T-cell (primary cell): ENCODE measurements at regions not wholly inside any gene's neighbourhood (a gene's known extent, or its start where the extent isn't known, plus 50 kb on each side); places are given as distances from the start of the nearest gene placed in this dataset.
"Not testable (repeated sequence)": the region's sequence is repeated elsewhere in the genome, so short reads cannot be mapped to it uniquely, and the experiment has no call there.

Experiments
- ATAC-seq, 4 experiments: fragments of 200-7000 bp in 3 of 4; fragments of 150-1000 bp in 1 of 4; cut with Tn5 transposase; replicated peaks in 1 of 4; 1 replicate in 3 of 4; 2 replicates in 1 of 4; pipeline ENCODE4 v1.10.0; 2021; ENCODE audit warnings: moderate library complexity in 3 of 4, mild to moderate bottlenecking in 2 of 4, moderate number of reproducible peaks in 1 of 4
- CTCF ChIA-PET, 2 donors: fragments of 300-600 bp; sonication (Branson Sonifier 250); formaldehyde crosslinking; loops; one replicate each; lab custom pipeline; 2022; ENCODE audit warnings: antibody characterized with exemption in 2 of 2; lab: Charles Lee
- POLR2A ChIA-PET, 2 donors: fragments of 300-600 bp; sonication (Branson Sonifier 250); formaldehyde crosslinking; loops; one replicate each; lab custom pipeline; 2022; ENCODE audit warnings: antibody characterized with exemption in 2 of 2; lab: Charles Lee
- DNase-seq, 35 experiments: peaks; one replicate each; pipeline versions ENCODE4 v3.0.0 to v3.0.0-alpha.2; 2013 to 2023
- H3K27ac ChIP-seq: one replicate; pipeline ENCODE4 v1.5.1; 2013; ENCODE audit warnings: low read length
- H3K27me3 ChIP-seq, 2 experiments: replicated peaks in 1 of 2; 1 replicate in 1 of 2; 2 replicates in 1 of 2; pipeline versions ENCODE4 v1.6.1 to v1.7.0; 2013; ENCODE audit warnings: low read length in 1 of 2, mixed read lengths in 1 of 2; ENCODE audit not compliant: control insufficient read depth in 2 of 2, insufficient read depth in 2 of 2; ENCODE audit errors: extremely low read depth in 1 of 2
- H3K36me3 ChIP-seq, 2 donors: 1 replicate in 1 of 2; 2 replicates in 1 of 2; pipeline versions ENCODE4 v1.6.1 to v1.7.0; 2013; ENCODE audit warnings: low read length in 1 of 2; ENCODE audit not compliant: control insufficient read depth in 2 of 2, insufficient read depth in 1 of 2; ENCODE audit errors: extremely low read depth in 1 of 2
- H3K4me1 ChIP-seq, 2 experiments: 1 replicate in 1 of 2; 2 replicates in 1 of 2; pipeline versions ENCODE4 v1.6.1 to v1.7.0; 2013; ENCODE audit warnings: low read length in 2 of 2, mixed read lengths in 1 of 2; ENCODE audit not compliant: insufficient read depth in 2 of 2, control insufficient read depth in 1 of 2; ENCODE audit errors: extremely low read depth in 1 of 2
- H3K4me3 ChIP-seq, 2 donors: 1 replicate in 1 of 2; 2 replicates in 1 of 2; pipeline versions ENCODE4 v1.5.1 to v1.7.0; 2013; ENCODE audit warnings: mild to moderate bottlenecking in 2 of 2, low read length in 1 of 2, moderate library complexity in 1 of 2; ENCODE audit not compliant: control insufficient read depth in 1 of 2; ENCODE audit errors: extremely low read depth in 1 of 2
- H3K9me3 ChIP-seq: 2 replicates; pipeline ENCODE4 v1.7.0; 2013
- H3K27ac Mint-ChIP-seq, 2 donors: one replicate each; pipeline ENCODE4 v1.8.0; 2020 to 2021; ENCODE audit warnings: mild to moderate bottlenecking in 2 of 2, mixed read lengths in 2 of 2
- H3K27me3 Mint-ChIP-seq, 2 donors: one replicate each; pipeline ENCODE4 v1.8.0; 2021 to 2022; ENCODE audit warnings: mixed read lengths in 2 of 2
- H3K36me3 Mint-ChIP-seq: one replicate; pipeline ENCODE4 v1.8.0; 2021; ENCODE audit warnings: mixed read lengths
- H3K4me1 Mint-ChIP-seq, 3 donors: one replicate each; pipeline ENCODE4 v1.8.0; 2020 to 2022; ENCODE audit warnings: mixed read lengths in 3 of 3, mild to moderate bottlenecking in 1 of 3
- H3K4me3 Mint-ChIP-seq, 3 donors: one replicate each; pipeline ENCODE4 v1.8.0; 2020 to 2022; ENCODE audit warnings: mild to moderate bottlenecking in 3 of 3, mixed read lengths in 3 of 3, moderate library complexity in 3 of 3
- H3K9me3 Mint-ChIP-seq, 3 donors: one replicate each; pipeline ENCODE4 v1.8.0; 2020 to 2022; ENCODE audit warnings: mixed read lengths in 3 of 3
- WGBS: methylation state at CpG from one replicate; pipeline ENCODE4 v1.1.5; 2013; ENCODE audit warnings: missing lambda C conversion rate; ENCODE audit not compliant: insufficient coverage; 5-methylcytosine and 5-hydroxymethylcytosine counted together

GRCh38 chr14:27836386-27836785, 930.2 kb upstream of the FOXG1 start:
- no peaks in the 10 kb centered on the region for H3K27me3 Mint-ChIP-seq
- H3K27ac Mint-ChIP-seq = no peak overlapping the region
- no peaks in the 10 kb centered on the region for H3K9me3 ChIP-seq
- no peak overlapping the region for H3K4me3 ChIP-seq
- CTCF ChIA-PET = no interaction called here
- no peaks in the 10 kb centered on the region for H3K4me1 Mint-ChIP-seq
- no peaks in the 10 kb centered on the region for H3K36me3 ChIP-seq
- H3K27ac ChIP-seq = no peak overlapping the region
- H3K27me3 ChIP-seq = no peaks in the 10 kb centered on the region
- peaks cover 7 to 19% (median 12%) of the 10 kb centered on the region in 3 donors for H3K9me3 Mint-ChIP-seq
- no peaks in the 10 kb centered on the region for H3K36me3 Mint-ChIP-seq
- ATAC-seq (no peak), DNase-seq (no peak)
- POLR2A ChIA-PET = no interaction called here
- H3K4me1 ChIP-seq = no peaks in the 10 kb centered on the region
- H3K4me3 Mint-ChIP-seq = no peak overlapping the region

- no peak overlapping the region for H3K27ac ChIP-seq
- H3K27me3 ChIP-seq = no peaks in the 10 kb centered on the region
- Mint-ChIP-seq H3K4me3 (no peak overlapping the region), H3K9me3 (peaks cover 14 to 29% (median 15%) of the 10 kb centered on the region in 3 donors), H3K27ac (no peak overlapping the region), H3K36me3 (no peaks in the 10 kb centered on the region), H3K27me3 (no peaks in the 10 kb centered on the region), H3K4me1 (no peaks in the 10 kb centered on the region)
- no peaks in the 10 kb centered on the region for H3K36me3 ChIP-seq
- H3K4me3 ChIP-seq = no peak overlapping the region
- ChIA-PET CTCF (no interaction called here), POLR2A (no interaction called here)
- H3K9me3 ChIP-seq = no peaks in the 10 kb centered on the region
- no peak for DNase-seq
- H3K4me1 ChIP-seq = no peaks in the 10 kb centered on the region
- no peak for ATAC-seq
- 95% methylated on average over 32 of the region's 54 CpGs for WGBS
Observed at GRCh38 chr14:27845241-27845850, 921.2 kb upstream of the FOXG1 start.

GRCh38 chr14:27845902-27846301, 920.7 kb upstream of the FOXG1 start:
- no peaks in the 10 kb centered on the region for H3K27me3 Mint-ChIP-seq
- H3K9me3 ChIP-seq = no peaks in the 10 kb centered on the region
- DNase-seq = no peak
- no peaks in the 10 kb centered on the region for H3K36me3 ChIP-seq
- H3K36me3 Mint-ChIP-seq = no peaks in the 10 kb centered on the region
- H3K4me3 Mint-ChIP-seq = no peak overlapping the region
- ChIA-PET POLR2A (no interaction called here), CTCF (no interaction called here)
- no peak overlapping the region for H3K27ac Mint-ChIP-seq
- H3K27me3 ChIP-seq = no peaks in the 10 kb centered on the region
- H3K27ac ChIP-seq = no peak overlapping the region
- no peaks in the 10 kb centered on the region for H3K4me1 ChIP-seq
- no peak overlapping the region for H3K4me3 ChIP-seq
- peaks cover 14 to 29% (median 17%) of the 10 kb centered on the region in 3 donors for H3K9me3 Mint-ChIP-seq
- ATAC-seq = no peak
- H3K4me1 Mint-ChIP-seq = no peaks in the 10 kb centered on the region
- 89% methylated on average over 8 of the region's 8 CpGs for WGBS

- peaks cover 16 to 31% (median 22%) of the 10 kb centered on the region in 3 donors for H3K9me3 Mint-ChIP-seq
- H3K36me3 Mint-ChIP-seq, H3K4me3 Mint-ChIP-seq, H3K27ac Mint-ChIP-seq, H3K4me3 ChIP-seq, DNase-seq, ATAC-seq, POLR2A ChIA-PET, H3K36me3 ChIP-seq, H3K27ac ChIP-seq, H3K27me3 ChIP-seq, H3K27me3 Mint-ChIP-seq, H3K4me1 ChIP-seq, CTCF ChIA-PET, H3K9me3 ChIP-seq, H3K4me1 Mint-ChIP-seq: not testable (repeated sequence)
- WGBS = 100% methylated on average over 1 of the region's 1 CpG
Observed at GRCh38 chr14:27847480-27847879, 919.1 kb upstream of the FOXG1 start.

DNA sequence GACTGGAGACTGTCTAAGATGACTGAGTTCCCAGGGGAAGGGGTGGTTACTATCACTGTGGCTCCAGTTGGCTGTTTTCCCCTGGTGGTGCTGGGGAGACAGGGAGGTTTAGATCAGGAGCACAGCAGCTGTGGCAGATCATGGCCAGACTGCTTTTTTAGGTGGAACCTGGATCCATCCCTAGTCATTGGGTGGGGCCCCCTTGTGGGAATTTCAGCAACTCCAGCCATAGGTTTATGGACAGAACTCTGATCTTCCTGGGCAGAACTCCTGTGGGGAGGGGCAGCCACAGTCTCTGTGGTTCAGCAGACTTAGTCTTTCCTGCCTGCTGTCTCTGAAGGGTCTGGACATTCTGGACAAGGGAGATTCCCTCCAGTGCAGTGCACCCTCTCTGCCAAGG, 917.4 kb upstream of the FOXG1 start:
- H3K36me3 ChIP-seq, H3K4me3 Mint-ChIP-seq, H3K27me3 Mint-ChIP-seq, H3K27ac ChIP-seq, DNase-seq, H3K27me3 ChIP-seq, H3K4me1 Mint-ChIP-seq, H3K36me3 Mint-ChIP-seq, POLR2A ChIA-PET, H3K9me3 ChIP-seq, H3K27ac Mint-ChIP-seq, H3K4me1 ChIP-seq, ATAC-seq, H3K4me3 ChIP-seq, CTCF ChIA-PET: not testable (repeated sequence)
- peaks cover 16 to 35% (median 22%) of the 10 kb centered on the region in 3 donors for H3K9me3 Mint-ChIP-seq

GRCh38 chr14:27862684-27863083, 903.9 kb upstream of the FOXG1 start:
- Mint-ChIP-seq H3K4me1 (no peaks in the 10 kb centered on the region), H3K36me3 (no peaks in the 10 kb centered on the region), H3K9me3 (peaks cover 10 to 30% (median 16%) of the 10 kb centered on the region in 3 donors), H3K27me3 (no peaks in the 10 kb centered on the region), H3K4me3 (no peak overlapping the region), H3K27ac (no peak overlapping the region)
- ATAC-seq (no peak), DNase-seq (no peak)
- Histone ChIP-seq H3K4me1 (no peaks in the 10 kb centered on the region), H3K36me3 (no peaks in the 10 kb centered on the region), H3K4me3 (no peak overlapping the region), H3K27me3 (no peaks in the 10 kb centered on the region), H3K27ac (no peak overlapping the region), H3K9me3 (peaks cover 2% of the 10 kb centered on the region)
- CTCF ChIA-PET = no interaction called here
- POLR2A ChIA-PET = no interaction called here
- no CpG with 5 or more reads among the region's 2 CpGs for WGBS

DNA sequence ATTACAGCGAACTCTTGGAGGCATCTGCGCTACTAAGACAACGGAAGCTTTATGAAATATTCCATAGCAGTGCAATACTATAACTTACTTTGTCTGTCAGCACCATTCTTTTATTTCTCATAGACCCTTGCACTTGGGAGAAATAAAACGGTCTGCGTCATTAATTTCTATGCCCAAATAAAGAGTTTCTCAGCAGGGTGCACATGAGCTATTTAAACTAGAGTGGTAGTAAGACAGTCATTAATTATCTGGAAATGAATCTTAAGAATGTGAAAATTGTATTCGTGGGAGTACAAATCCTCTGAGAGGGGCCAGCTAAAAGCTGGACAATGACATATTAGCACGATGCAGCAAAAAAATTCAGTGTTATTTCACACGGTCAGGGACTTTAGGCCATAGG, 903.4 kb upstream of the FOXG1 start:
- Mint-ChIP-seq H3K9me3 (peaks cover 10 to 30% (median 14%) of the 10 kb centered on the region in 3 donors), H3K4me3 (no peak overlapping the region), H3K27ac (no peak overlapping the region), H3K36me3 (no peaks in the 10 kb centered on the region), H3K4me1 (no peaks in the 10 kb centered on the region), H3K27me3 (no peaks in the 10 kb centered on the region)
- DNase-seq (no peak), ATAC-seq (no peak)
- Histone ChIP-seq H3K27me3 (no peaks in the 10 kb centered on the region), H3K9me3 (peaks cover 2% of the 10 kb centered on the region), H3K27ac (no peak overlapping the region), H3K36me3 (no peaks in the 10 kb centered on the region), H3K4me1 (no peaks in the 10 kb centered on the region), H3K4me3 (no peak overlapping the region)
- 96% methylated on average over 4 of the region's 8 CpGs for WGBS
- CTCF ChIA-PET = no interaction called here
- POLR2A ChIA-PET = no interaction called here
